GM19328 (cell line): ENCODE measurements at regions not wholly inside any gene's neighbourhood (a gene's known extent, or its start where the extent isn't known, plus 50 kb on each side); places are given as distances from the start of the nearest gene placed in this dataset.
"Not testable (repeated sequence)": the region's sequence is repeated elsewhere in the genome, so short reads cannot be mapped to it uniquely, and the experiment has no call there.

Experiments used
- ATAC-seq: cut with Tn5 transposase; IDR thresholded peaks from one replicate; pipeline ENCODE4 v1.9.1; 2021; ENCODE audit warnings: mild to moderate bottlenecking, moderate library complexity; ENCODE audit not compliant: unreplicated experiment

- no peak for ATAC-seq
These were observed 185.0 kb upstream of the HS6ST1 start for GRCh38 chr2:128503399-128504245.

GRCh38 chr2:128504246-128505149 is 185.8 kb upstream of the HS6ST1 start:
- no peak for ATAC-seq

- no peak for ATAC-seq
These were observed 186.5 kb upstream of the HS6ST1 start for GRCh38 chr2:128505150-128505490.

- ATAC-seq: no peak
These were observed 187.2 kb upstream of the HS6ST1 start for GRCh38 chr2:128505575-128506526.

- ATAC-seq: no peak
These were observed 187.9 kb upstream of the HS6ST1 start for GRCh38 chr2:128506534-128506933.

GRCh38 chr2:128510701-128511397 is 192.2 kb upstream of the HS6ST1 start:
- ATAC-seq: no peak

GRCh38 chr2:128511731-128512378 is 193.2 kb upstream of the HS6ST1 start:
- ATAC-seq: no peak

GRCh38 chr2:128512379-128513115 is 193.9 kb upstream of the HS6ST1 start:
- no peak for ATAC-seq

GRCh38 chr2:128513116-128513960 is 194.7 kb upstream of the HS6ST1 start:
- ATAC-seq: no peak

GRCh38 chr2:128513961-128514283 is 195.3 kb upstream of the HS6ST1 start:
- no peak for ATAC-seq

- ATAC-seq: no peak
These were observed 195.9 kb upstream of the HS6ST1 start for GRCh38 chr2:128514555-128514955.

- no peak for ATAC-seq
These were observed 198.3 kb upstream of the HS6ST1 start for GRCh38 chr2:128516938-128517337.

- not testable (repeated sequence) for ATAC-seq
These were observed 200.4 kb upstream of the HS6ST1 start for GRCh38 chr2:128519028-128519427.

GRCh38 chr2:128519517-128520215 is 201.0 kb upstream of the HS6ST1 start:
- ATAC-seq: no peak

- peak; percentile 4 for ATAC-seq
These were observed 201.7 kb upstream of the HS6ST1 start for GRCh38 chr2:128520340-128520739.

- ATAC-seq: peak; percentile 81
These were observed 202.1 kb upstream of the HS6ST1 start for GRCh38 chr2:128520791-128521190.

GRCh38 chr2:128521482-128521881 is 202.8 kb upstream of the HS6ST1 start:
- ATAC-seq: no peak

- no peak for ATAC-seq
These were observed 204.2 kb upstream of the HS6ST1 start for GRCh38 chr2:128522829-128523228.
